Fibroblast of lung (primary cell): ENCODE measurements at regions not wholly inside any gene's neighbourhood (a gene's known extent, or its start where the extent isn't known, plus 50 kb on each side); places are given as distances from the start of the nearest gene placed in this dataset.

Source experiments
- DNase-seq, 2 donors: peaks; one replicate each; pipeline versions ENCODE4 v3.0.0 to v3.0.0-alpha.2; 2010; ENCODE audit warnings: low read depth in 2 of 2
- H2AFZ ChIP-seq: 2 replicates; pipeline ENCODE4 v1.5.1; 2012; ENCODE audit warnings: low read length, control low read depth, inconsistent platforms
- H3K27ac ChIP-seq: 2 replicates; pipeline ENCODE4 v1.5.1; 2011; ENCODE audit warnings: low read length, control low read depth; ENCODE audit not compliant: insufficient read depth
- H3K27me3 ChIP-seq: 2 replicates; pipeline ENCODE4 v1.5.1; 2011; ENCODE audit warnings: mild to moderate bottlenecking, low read length; ENCODE audit not compliant: control insufficient read depth, insufficient read depth
- H3K36me3 ChIP-seq: 2 replicates; pipeline ENCODE4 v1.5.1; 2011; ENCODE audit warnings: low read length; ENCODE audit not compliant: control insufficient read depth, insufficient read depth
- H3K4me1 ChIP-seq: 2 replicates; pipeline ENCODE4 v1.5.1; 2011; ENCODE audit warnings: low read length; ENCODE audit not compliant: control insufficient read depth, insufficient read depth; ENCODE audit errors: extremely low read depth
- H3K4me2 ChIP-seq: 2 replicates; pipeline ENCODE4 v1.5.1; 2011; ENCODE audit warnings: low read length, control low read depth; ENCODE audit not compliant: insufficient read depth; ENCODE audit errors: extremely low read depth
- H3K4me3 ChIP-seq, 4 experiments: fragments of 200-600 bp in 1 of 4; sonication (generic) in 1 of 4; replicated peaks in 1 of 4; 2 replicates each; pipeline ENCODE4 v1.5.1; 2011 to 2016; ENCODE audit warnings: low read length in 4 of 4, low read depth in 3 of 4, mild to moderate bottlenecking in 3 of 4, control low read depth in 2 of 4, inconsistent platforms in 1 of 4, mixed read lengths in 1 of 4; ENCODE audit not compliant: insufficient read depth in 1 of 4; ENCODE audit errors: control extremely low read depth in 1 of 4
- H3K79me2 ChIP-seq: 2 replicates; pipeline ENCODE4 v1.5.1; 2012; ENCODE audit warnings: mild to moderate bottlenecking, low read length, inconsistent platforms; ENCODE audit not compliant: control insufficient read depth, insufficient read depth
- H3K9ac ChIP-seq: 2 replicates; pipeline ENCODE4 v1.5.1; 2011; ENCODE audit warnings: mild to moderate bottlenecking, low read length, control low read depth; ENCODE audit not compliant: insufficient read depth
- H3K9me3 ChIP-seq: 2 replicates; pipeline ENCODE4 v1.5.1; 2012; ENCODE audit warnings: low read depth, low read length; ENCODE audit not compliant: control insufficient read depth, insufficient read depth
- H4K20me1 ChIP-seq: 2 replicates; pipeline ENCODE4 v1.5.1; 2011; ENCODE audit warnings: low read length; ENCODE audit not compliant: control insufficient read depth, insufficient read depth; ENCODE audit errors: extremely low read depth
- EZH2 ChIP-seq: IDR thresholded peaks from 2 replicates; pipeline ENCODE4 v1.5.1; 2012; ENCODE audit warnings: low read length, control low read depth, mild to moderate bottlenecking; ENCODE audit errors: missing control alignments
- TF ChIP-seq, protein P1 (sequence below), 2 donors: IDR thresholded peaks in 1 of 2; conservative IDR thresholded peaks in 1 of 2; 1 replicate in 1 of 2; 2 replicates in 1 of 2; pipeline ENCODE4 v1.5.1; 2011 to 2012; ENCODE audit warnings: low read length in 2 of 2, control low read depth in 1 of 2, inconsistent platforms in 1 of 2, low read depth in 1 of 2, mild to moderate bottlenecking in 1 of 2

DNA sequence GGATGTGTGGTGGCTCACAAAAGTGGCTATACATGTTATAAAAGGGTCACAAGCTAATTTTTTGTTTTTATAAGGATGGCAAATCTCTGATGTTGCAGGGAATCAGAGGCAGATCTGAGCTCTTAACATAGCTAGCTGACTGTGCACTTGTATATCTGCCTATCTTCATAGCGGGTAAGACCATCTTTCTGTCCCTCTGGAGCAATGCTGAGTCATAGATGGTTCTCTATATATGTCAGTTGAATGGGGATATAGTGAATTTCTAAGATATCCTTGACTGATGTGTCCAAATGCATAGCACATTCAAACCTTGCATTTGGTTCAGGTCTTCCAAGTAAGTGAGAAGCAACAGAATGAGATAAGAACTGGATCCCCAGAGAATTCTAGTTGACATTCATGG is 272.6 kb upstream of the PROX1 start:
- no peaks in the 10 kb centered on the region for H3K9me3 ChIP-seq

DNA sequence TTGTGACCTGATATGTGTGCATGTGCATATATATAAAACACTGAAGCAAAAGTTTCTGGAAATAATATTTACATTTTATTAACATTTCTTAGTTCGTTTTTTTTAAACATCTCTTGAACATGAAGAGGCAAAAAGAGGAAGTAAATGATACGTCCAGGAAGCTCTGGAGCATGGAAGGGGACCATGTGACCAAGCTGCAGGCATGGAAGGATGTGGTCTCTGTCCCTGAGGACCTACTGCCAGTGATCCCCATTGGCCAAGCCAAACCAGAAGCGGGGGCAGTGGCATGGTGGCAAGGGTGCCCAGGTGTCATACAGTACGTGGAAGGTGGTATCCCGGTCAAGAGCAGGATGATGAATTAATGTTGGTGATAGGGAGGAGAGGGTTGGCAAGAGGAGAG is 268.3 kb upstream of the PROX1 start:
- no peaks in the 10 kb centered on the region for H3K9me3 ChIP-seq
- no peak overlapping the region for H3K27ac ChIP-seq
- no peak overlapping the region for H3K4me3 ChIP-seq
- DNase-seq: no peak
- H3K27me3 ChIP-seq: no peaks in the 10 kb centered on the region
- H3K4me1 ChIP-seq: no peaks in the 10 kb centered on the region
- H4K20me1 ChIP-seq: no peaks in the 10 kb centered on the region
- no peak overlapping the region for H2AFZ ChIP-seq
- H3K79me2 ChIP-seq: no peaks in the 10 kb centered on the region
- H3K36me3 ChIP-seq: no peaks in the 10 kb centered on the region
- no peak for TF ChIP-seq EZH2
- TF ChIP-seq, protein P1, sequence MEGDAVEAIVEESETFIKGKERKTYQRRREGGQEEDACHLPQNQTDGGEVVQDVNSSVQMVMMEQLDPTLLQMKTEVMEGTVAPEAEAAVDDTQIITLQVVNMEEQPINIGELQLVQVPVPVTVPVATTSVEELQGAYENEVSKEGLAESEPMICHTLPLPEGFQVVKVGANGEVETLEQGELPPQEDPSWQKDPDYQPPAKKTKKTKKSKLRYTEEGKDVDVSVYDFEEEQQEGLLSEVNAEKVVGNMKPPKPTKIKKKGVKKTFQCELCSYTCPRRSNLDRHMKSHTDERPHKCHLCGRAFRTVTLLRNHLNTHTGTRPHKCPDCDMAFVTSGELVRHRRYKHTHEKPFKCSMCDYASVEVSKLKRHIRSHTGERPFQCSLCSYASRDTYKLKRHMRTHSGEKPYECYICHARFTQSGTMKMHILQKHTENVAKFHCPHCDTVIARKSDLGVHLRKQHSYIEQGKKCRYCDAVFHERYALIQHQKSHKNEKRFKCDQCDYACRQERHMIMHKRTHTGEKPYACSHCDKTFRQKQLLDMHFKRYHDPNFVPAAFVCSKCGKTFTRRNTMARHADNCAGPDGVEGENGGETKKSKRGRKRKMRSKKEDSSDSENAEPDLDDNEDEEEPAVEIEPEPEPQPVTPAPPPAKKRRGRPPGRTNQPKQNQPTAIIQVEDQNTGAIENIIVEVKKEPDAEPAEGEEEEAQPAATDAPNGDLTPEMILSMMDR (conservative IDR thresholded peaks at IDR 0.05 in 1 of 2, IDR thresholded peaks at IDR 0.05 in 1 of 2; ENCODE audit: low read depth in 1 of 2, low read length in 2 of 2): no peak
- H3K4me2 ChIP-seq: no peak overlapping the region
- H3K9ac ChIP-seq: no peak overlapping the region

More for the DNA sequence above, 272.6 kb upstream of the PROX1 start:
- Histone ChIP-seq H3K27ac (no peak overlapping the region), H2AFZ (no peak overlapping the region), H3K4me1 (no peaks in the 10 kb centered on the region), H3K79me2 (no peaks in the 10 kb centered on the region), H3K4me3 (no peak overlapping the region), H4K20me1 (no peaks in the 10 kb centered on the region), H3K4me2 (no peak overlapping the region), H3K9ac (no peak overlapping the region), H3K27me3 (no peaks in the 10 kb centered on the region), H3K36me3 (no peaks in the 10 kb centered on the region)
- TF ChIP-seq EZH2: no peak
- TF ChIP-seq, protein P1 (conservative IDR thresholded peaks at IDR 0.05 in 1 of 2, IDR thresholded peaks at IDR 0.05 in 1 of 2; ENCODE audit: low read depth in 1 of 2, low read length in 2 of 2): no peak
- no peak for DNase-seq

DNA sequence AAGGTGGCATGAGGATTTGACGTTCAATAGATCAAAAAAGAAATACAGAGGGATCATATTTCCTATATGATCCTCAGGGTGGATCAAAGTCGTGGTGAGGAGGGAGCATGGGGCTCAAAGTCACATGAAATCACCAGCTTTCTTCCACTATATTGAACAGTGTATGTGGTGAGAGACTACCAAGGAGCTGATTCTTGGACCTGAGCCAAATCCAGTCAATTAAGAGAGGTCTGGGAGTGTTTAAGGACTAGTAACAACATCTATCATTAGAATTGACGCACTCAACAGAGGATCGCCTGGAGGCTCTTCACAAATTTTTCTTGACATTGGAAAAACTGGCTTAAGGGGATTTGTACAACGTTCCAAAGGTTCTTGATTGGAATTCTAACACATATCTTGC is 267.7 kb upstream of the PROX1 start:
- Histone ChIP-seq H3K4me3 (no peak overlapping the region), H3K9me3 (no peaks in the 10 kb centered on the region), H3K27me3 (no peaks in the 10 kb centered on the region), H2AFZ (no peak overlapping the region), H3K36me3 (no peaks in the 10 kb centered on the region), H3K4me2 (no peak overlapping the region), H3K9ac (no peak overlapping the region), H4K20me1 (no peaks in the 10 kb centered on the region), H3K79me2 (no peaks in the 10 kb centered on the region), H3K4me1 (no peaks in the 10 kb centered on the region), H3K27ac (no peak overlapping the region)
- DNase-seq: no peak
- TF ChIP-seq, protein P1 (conservative IDR thresholded peaks at IDR 0.05 in 1 of 2, IDR thresholded peaks at IDR 0.05 in 1 of 2; ENCODE audit: low read depth in 1 of 2, low read length in 2 of 2): no peak
- TF ChIP-seq EZH2: no peak
